Cardiac septum (tissue), 1 donor: ENCODE measurements at regions not wholly inside any gene's neighbourhood (a gene's known extent, or its start where the extent isn't known, plus 50 kb on each side); places are given as distances from the start of the nearest gene placed in this dataset.

Source experiments
- DNase-seq: peaks from one replicate; pipeline ENCODE4 v3.0.0-alpha.2; 2020; ENCODE audit warnings: low spot score
- intact Hi-C: fragments of 100-400 bp; cut with DNase I; formaldehyde crosslinking; loops from one replicate; pipeline ENCODE4 v1.14.0; 2022
- donor health status: DM: no; HTN: no; CAD: no.

GRCh38 chr5:163362840-163363371, 74.5 kb upstream of the CCNG1 start:
- intact Hi-C loops, result no loop called here
- no peak for DNase-seq

GRCh38 chr5:163363389-163363788, 74.0 kb upstream of the CCNG1 start:
- intact Hi-C loops, result no loop called here
- DNase-seq, result no peak

- no peak for DNase-seq
- intact Hi-C loops, result no loop called here
Measured at GRCh38 chr5:163366757-163367156, 70.6 kb upstream of the CCNG1 start.

GRCh38 chr5:163369776-163370385, 67.5 kb upstream of the CCNG1 start:
- no peak for DNase-seq
- intact Hi-C loops, result no loop called here

- intact Hi-C loops, result no loop called here
- no peak for DNase-seq
Measured at GRCh38 chr5:163373436-163374084, 63.8 kb upstream of the CCNG1 start.

GRCh38 chr5:163377982-163378381, 59.4 kb upstream of the CCNG1 start:
- DNase-seq, result no peak
- intact Hi-C loops, result no loop called here

- DNase-seq, result no peak
- intact Hi-C loops, result no loop called here
Measured at GRCh38 chr5:163379298-163380155, 57.9 kb upstream of the CCNG1 start.

- intact Hi-C loops, result no loop called here
- no peak for DNase-seq
Measured at GRCh38 chr5:163381832-163382231, 55.6 kb upstream of the CCNG1 start.

GRCh38 chr5:163383754-163384153, 53.6 kb upstream of the CCNG1 start:
- intact Hi-C loops, result no loop called here

GRCh38 chr5:163384669-163385068, 52.7 kb upstream of the CCNG1 start:
- DNase-seq, result no peak
- intact Hi-C loops, result no loop called here

More at GRCh38 chr5:163383754-163384153, 53.6 kb upstream of the CCNG1 start:
- no peak for DNase-seq

- no peak for DNase-seq
- intact Hi-C loops, result no loop called here
Measured at GRCh38 chr5:163385271-163385670, 52.1 kb upstream of the CCNG1 start.

GRCh38 chr5:163385824-163386223, 51.6 kb upstream of the CCNG1 start:
- DNase-seq, result no peak
- intact Hi-C loops, result no loop called here

- intact Hi-C loops, result no loop called here
- DNase-seq, result no peak
Measured at GRCh38 chr5:163386352-163386751, 51.0 kb upstream of the CCNG1 start.

GRCh38 chr5:163387589-163388343, 49.6 kb upstream of the CCNG1 start:
- intact Hi-C loops, result no loop called here
- no peak for DNase-seq
